NT2/D1 (cell line): ENCODE measurements at regions not wholly inside any gene's neighbourhood (a gene's known extent, or its start where the extent isn't known, plus 50 kb on each side); places are given as distances from the start of the nearest gene placed in this dataset.

Experiments used
- DNase-seq: peaks from one replicate; pipeline ENCODE4 v3.0.0-alpha.2; 2011; ENCODE audit warnings: low read depth, low spot score
- H3K27me3 ChIP-seq: 2 replicates; pipeline ENCODE4 v1.6.0; 2011; ENCODE audit warnings: mild to moderate bottlenecking; ENCODE audit not compliant: insufficient read length, insufficient read depth
- H3K36me3 ChIP-seq: 2 replicates; pipeline ENCODE4 v1.6.1; 2011; ENCODE audit warnings: mild to moderate bottlenecking, low read length, mixed read lengths; ENCODE audit not compliant: insufficient read depth, insufficient read length
- H3K4me1 ChIP-seq: 2 replicates; pipeline ENCODE4 v1.5.1; 2011; ENCODE audit not compliant: insufficient read depth, insufficient read length
- H3K4me3 ChIP-seq: 2 replicates; pipeline ENCODE4 v1.5.1; 2011; ENCODE audit warnings: low read depth; ENCODE audit not compliant: insufficient read length
- H3K9ac ChIP-seq: 2 replicates; pipeline ENCODE4 v1.6.0; 2011; ENCODE audit warnings: low read depth; ENCODE audit not compliant: insufficient read length
- H3K9me3 ChIP-seq: 2 replicates; pipeline ENCODE4 v1.5.1; 2011; ENCODE audit warnings: mild to moderate bottlenecking, low read length; ENCODE audit not compliant: insufficient read depth
- SUZ12 ChIP-seq: IDR thresholded peaks from 2 replicates; pipeline ENCODE4 v1.6.1; 2011; ENCODE audit not compliant: insufficient read length, insufficient read depth; ENCODE audit errors: extremely low read depth
- YY1 ChIP-seq: IDR thresholded peaks from 2 replicates; pipeline ENCODE4 v1.6.1; 2011; ENCODE audit not compliant: insufficient read length, insufficient read depth
- ZNF274 ChIP-seq: IDR thresholded peaks from 2 replicates; pipeline ENCODE4 v1.6.1; 2011; ENCODE audit warnings: mild to moderate bottlenecking, low read depth, low read length

GRCh38 chr11:92725352-92725751, 244.1 kb upstream of the MTNR1B start:
- Histone ChIP-seq H3K9me3 (no peaks in the 10 kb centered on the region), H3K36me3 (no peaks in the 10 kb centered on the region), H3K4me3 (no peak overlapping the region), H3K27me3 (no peaks in the 10 kb centered on the region), H3K4me1 (no peaks in the 10 kb centered on the region), H3K9ac (no peak overlapping the region)
- TF ChIP-seq ZNF274 (no peak), SUZ12 (no peak), YY1 (no peak)
- DNase-seq: no peak

GRCh38 chr11:92727123-92727522, 242.3 kb upstream of the MTNR1B start:
- Histone ChIP-seq H3K9ac (no peak overlapping the region), H3K4me3 (no peak overlapping the region), H3K27me3 (no peaks in the 10 kb centered on the region), H3K9me3 (no peaks in the 10 kb centered on the region), H3K4me1 (no peaks in the 10 kb centered on the region), H3K36me3 (no peaks in the 10 kb centered on the region)
- DNase-seq: no peak
- no peak for TF ChIP-seq SUZ12
- no peak for TF ChIP-seq YY1
- no peak for TF ChIP-seq ZNF274

GRCh38 chr11:92727769-92728168, 241.7 kb upstream of the MTNR1B start:
- Histone ChIP-seq H3K27me3 (no peaks in the 10 kb centered on the region), H3K9ac (no peak overlapping the region), H3K4me1 (no peaks in the 10 kb centered on the region), H3K4me3 (no peak overlapping the region), H3K9me3 (no peaks in the 10 kb centered on the region), H3K36me3 (no peaks in the 10 kb centered on the region)
- no peak for DNase-seq
- TF ChIP-seq YY1 (no peak), SUZ12 (no peak), ZNF274 (no peak)

- no peaks in the 10 kb centered on the region for H3K27me3 ChIP-seq
- DNase-seq: no peak
- no peak overlapping the region for H3K9ac ChIP-seq
- no peaks in the 10 kb centered on the region for H3K4me1 ChIP-seq
- H3K9me3 ChIP-seq: no peaks in the 10 kb centered on the region
- H3K36me3 ChIP-seq: no peaks in the 10 kb centered on the region
- H3K4me3 ChIP-seq: no peak overlapping the region
- TF ChIP-seq ZNF274 (no peak), YY1 (no peak), SUZ12 (no peak)
Observed at GRCh38 chr11:92728628-92729027, 240.8 kb upstream of the MTNR1B start.

GRCh38 chr11:92735039-92735438, 234.4 kb upstream of the MTNR1B start:
- H3K36me3 ChIP-seq: no peaks in the 10 kb centered on the region
- H3K27me3 ChIP-seq: no peaks in the 10 kb centered on the region
- H3K4me1 ChIP-seq: no peaks in the 10 kb centered on the region
- no peak overlapping the region for H3K9ac ChIP-seq
- H3K4me3 ChIP-seq: no peak overlapping the region
- no peaks in the 10 kb centered on the region for H3K9me3 ChIP-seq
- TF ChIP-seq YY1: no peak
- TF ChIP-seq SUZ12: no peak
- TF ChIP-seq ZNF274: no peak
- no peak for DNase-seq

- H3K4me1 ChIP-seq: no peaks in the 10 kb centered on the region
- H3K36me3 ChIP-seq: no peaks in the 10 kb centered on the region
- H3K27me3 ChIP-seq: no peaks in the 10 kb centered on the region
- no peak overlapping the region for H3K4me3 ChIP-seq
- no peak overlapping the region for H3K9ac ChIP-seq
- H3K9me3 ChIP-seq: no peaks in the 10 kb centered on the region
- no peak for DNase-seq
- TF ChIP-seq SUZ12 (no peak), ZNF274 (no peak), YY1 (no peak)
Observed at GRCh38 chr11:92738276-92738675, 231.2 kb upstream of the MTNR1B start.

- TF ChIP-seq ZNF274 (no peak), SUZ12 (no peak), YY1 (no peak)
- H3K4me1 ChIP-seq: no peaks in the 10 kb centered on the region
- no peak overlapping the region for H3K9ac ChIP-seq
- DNase-seq: no peak
- no peaks in the 10 kb centered on the region for H3K27me3 ChIP-seq
- no peaks in the 10 kb centered on the region for H3K9me3 ChIP-seq
- no peaks in the 10 kb centered on the region for H3K36me3 ChIP-seq
- no peak overlapping the region for H3K4me3 ChIP-seq
Observed at GRCh38 chr11:92739041-92739440, 230.4 kb upstream of the MTNR1B start.

- no peak for DNase-seq
- Histone ChIP-seq H3K4me1 (no peaks in the 10 kb centered on the region), H3K9me3 (no peaks in the 10 kb centered on the region), H3K4me3 (no peak overlapping the region), H3K9ac (no peak overlapping the region), H3K36me3 (no peaks in the 10 kb centered on the region), H3K27me3 (no peaks in the 10 kb centered on the region)
- TF ChIP-seq YY1 (no peak), ZNF274 (no peak), SUZ12 (no peak)
Observed at GRCh38 chr11:92739491-92739890, 230.0 kb upstream of the MTNR1B start.
